Transverse colon (tissue), 3 donors: ENCODE measurements at regions not wholly inside any gene's neighbourhood (a gene's known extent, or its start where the extent isn't known, plus 50 kb on each side); places are given as distances from the start of the nearest gene placed in this dataset.

ENCODE experiments used
- POLR2A ChIP-seq: fragments of 450-650 bp; IDR thresholded peaks from one replicate; pipeline ENCODE4 v1.6.1; 2016; ENCODE audit warnings: antibody characterized with exemption, mild to moderate bottlenecking, moderate library complexity
- TF ChIP-seq, protein P1 (sequence below), 5 experiments: fragments of 200-600 bp in 3 of 5; fragments of 450-650 bp in 2 of 5; sonication (generic) in 3 of 5; IDR thresholded peaks; 1 replicate in 2 of 5; 2 replicates in 3 of 5; pipeline ENCODE4 v1.5.1; 2016 to 2017; ENCODE audit warnings: antibody characterized with exemption in 5 of 5, inconsistent platforms in 3 of 5, mild to moderate bottlenecking in 2 of 5, moderate library complexity in 1 of 5

DNA sequence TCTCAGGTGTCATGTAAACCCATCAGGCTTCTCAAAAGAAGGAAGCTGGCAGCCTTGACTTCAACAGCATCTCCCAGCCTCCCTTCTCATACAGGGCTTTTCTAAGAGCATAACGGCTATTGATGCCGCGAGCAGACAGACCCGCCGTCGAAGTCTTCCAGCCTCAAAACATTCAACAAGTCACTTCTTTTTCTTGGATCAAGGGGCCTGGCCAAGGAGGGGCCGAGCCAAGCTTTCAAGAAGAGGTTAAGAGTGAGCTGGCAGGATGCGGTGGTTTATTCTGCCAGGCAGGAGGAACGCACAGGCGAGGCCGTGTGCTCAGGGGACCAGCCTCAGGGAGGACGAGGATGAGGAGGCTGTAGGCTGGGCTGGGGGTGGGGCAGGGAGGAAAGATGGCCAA lies 102.9 kb upstream of the RFLNA start:
- TF ChIP-seq, protein P1, sequence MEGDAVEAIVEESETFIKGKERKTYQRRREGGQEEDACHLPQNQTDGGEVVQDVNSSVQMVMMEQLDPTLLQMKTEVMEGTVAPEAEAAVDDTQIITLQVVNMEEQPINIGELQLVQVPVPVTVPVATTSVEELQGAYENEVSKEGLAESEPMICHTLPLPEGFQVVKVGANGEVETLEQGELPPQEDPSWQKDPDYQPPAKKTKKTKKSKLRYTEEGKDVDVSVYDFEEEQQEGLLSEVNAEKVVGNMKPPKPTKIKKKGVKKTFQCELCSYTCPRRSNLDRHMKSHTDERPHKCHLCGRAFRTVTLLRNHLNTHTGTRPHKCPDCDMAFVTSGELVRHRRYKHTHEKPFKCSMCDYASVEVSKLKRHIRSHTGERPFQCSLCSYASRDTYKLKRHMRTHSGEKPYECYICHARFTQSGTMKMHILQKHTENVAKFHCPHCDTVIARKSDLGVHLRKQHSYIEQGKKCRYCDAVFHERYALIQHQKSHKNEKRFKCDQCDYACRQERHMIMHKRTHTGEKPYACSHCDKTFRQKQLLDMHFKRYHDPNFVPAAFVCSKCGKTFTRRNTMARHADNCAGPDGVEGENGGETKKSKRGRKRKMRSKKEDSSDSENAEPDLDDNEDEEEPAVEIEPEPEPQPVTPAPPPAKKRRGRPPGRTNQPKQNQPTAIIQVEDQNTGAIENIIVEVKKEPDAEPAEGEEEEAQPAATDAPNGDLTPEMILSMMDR (IDR thresholded peaks at IDR 0.05), result no peak
- no peak for TF ChIP-seq POLR2A
